DND-41 (cell line): ENCODE measurements at regions not wholly inside any gene's neighbourhood (a gene's known extent, or its start where the extent isn't known, plus 50 kb on each side); places are given as distances from the start of the nearest gene placed in this dataset.

Experiments used
- ATAC-seq: fragments of 200-7000 bp; cut with Tn5 transposase; 3 replicates; pipeline ENCODE4 v1.9.1; 2021; ENCODE audit warnings: low read depth; ENCODE audit not compliant: insufficient read depth
- DNase-seq: peaks from one replicate; pipeline ENCODE4 v3.0.0-alpha.2; 2020
- H2AFZ ChIP-seq: 2 replicates; pipeline ENCODE4 v1.6.0; 2012; ENCODE audit warnings: low read depth, low read length
- H3K27ac ChIP-seq: 2 replicates; pipeline ENCODE4 v1.5.1; 2012; ENCODE audit warnings: low read length, inconsistent platforms
- H3K27me3 ChIP-seq: fragments of 200-600 bp; sonication (generic); 2 replicates; pipeline ENCODE4 v1.6.0; 2012; ENCODE audit warnings: low read length, mild to moderate bottlenecking, inconsistent platforms; ENCODE audit not compliant: insufficient read depth, poor library complexity
- H3K36me3 ChIP-seq: 2 replicates; pipeline ENCODE4 v1.5.1; 2012; ENCODE audit warnings: low read length, inconsistent platforms; ENCODE audit not compliant: insufficient read depth
- H3K4me1 ChIP-seq: 2 replicates; pipeline ENCODE4 v1.5.1; 2012; ENCODE audit warnings: mild to moderate bottlenecking, low read length; ENCODE audit not compliant: insufficient read depth
- H3K4me2 ChIP-seq: 2 replicates; pipeline ENCODE4 v1.6.0; 2012; ENCODE audit warnings: mild to moderate bottlenecking, moderate library complexity, low read length, inconsistent platforms; ENCODE audit not compliant: insufficient read depth
- H3K4me3 ChIP-seq, 2 experiments: fragments of 200-600 bp in 1 of 2; shearing (Covaris generic) in 1 of 2; 2 replicates each; pipeline ENCODE4 v1.5.1; 2012 to 2016; ENCODE audit warnings: inconsistent platforms in 2 of 2, low read length in 2 of 2, mild to moderate bottlenecking in 2 of 2, low read depth in 1 of 2, moderate library complexity in 1 of 2
- H3K79me2 ChIP-seq: 2 replicates; pipeline ENCODE4 v1.6.0; 2012; ENCODE audit warnings: low read length, inconsistent platforms; ENCODE audit not compliant: insufficient read depth
- H3K9ac ChIP-seq: 2 replicates; pipeline ENCODE4 v1.6.0; 2012; ENCODE audit warnings: low read depth, mild to moderate bottlenecking, inconsistent platforms, low read length, moderate library complexity
- H3K9me3 ChIP-seq: 2 replicates; pipeline ENCODE4 v1.5.1; 2012; ENCODE audit warnings: low read length, moderate library complexity, mild to moderate bottlenecking, inconsistent platforms; ENCODE audit not compliant: insufficient read depth, severe bottlenecking
- H4K20me1 ChIP-seq: 2 replicates; pipeline ENCODE4 v1.6.0; 2012; ENCODE audit warnings: low read length; ENCODE audit not compliant: insufficient read depth
- CTCF ChIP-seq: IDR thresholded peaks from 2 replicates; pipeline ENCODE4 v1.5.1; 2012; ENCODE audit warnings: borderline replicate concordance, low read length, moderate library complexity, mild to moderate bottlenecking; ENCODE audit not compliant: poor library complexity, severe bottlenecking; ENCODE audit errors: extremely low read depth
- EZH2 ChIP-seq: IDR thresholded peaks from 3 replicates; pipeline ENCODE4 v1.6.1; 2012; ENCODE audit warnings: borderline replicate concordance, low read depth, mild to moderate bottlenecking, moderate library complexity, low read length, inconsistent platforms; ENCODE audit not compliant: severe bottlenecking

GRCh38 chr10:31197886-31198285 is 121.1 kb upstream of the ZEB1 start:
- H4K20me1 ChIP-seq, result no peaks in the 10 kb centered on the region; the same call in 1 of the 2 replicates
- H3K9me3 ChIP-seq, result no peaks in the 10 kb centered on the region
- no peak overlapping the region for H2AFZ ChIP-seq
- no peak overlapping the region for H3K4me2 ChIP-seq
- no peaks in the 10 kb centered on the region for H3K27me3 ChIP-seq
- H3K36me3 ChIP-seq, result peaks cover 77% of the 10 kb centered on the region
- peaks cover 92% of the 10 kb centered on the region for H3K79me2 ChIP-seq
- DNase-seq, result no peak
- H3K9ac ChIP-seq, result no peak overlapping the region
- no peak overlapping the region for H3K4me3 ChIP-seq
- no peak for ATAC-seq
- H3K4me1 ChIP-seq, result no peaks in the 10 kb centered on the region; the same call in 1 of the 2 replicates
- no peak overlapping the region for H3K27ac ChIP-seq
- no peak for TF ChIP-seq EZH2
- TF ChIP-seq CTCF, result no peak

GRCh38 chr10:31204090-31204489 is 114.9 kb upstream of the ZEB1 start:
- no peak overlapping the region for H3K27ac ChIP-seq
- H2AFZ ChIP-seq, result no peak overlapping the region
- DNase-seq (no peak), ATAC-seq (no peak)
- no peaks in the 10 kb centered on the region for H3K27me3 ChIP-seq
- no peak overlapping the region for H3K9ac ChIP-seq
- no peaks in the 10 kb centered on the region for H3K4me1 ChIP-seq
- H3K36me3 ChIP-seq, result peaks cover 93% of the 10 kb centered on the region
- H3K4me2 ChIP-seq, result no peak overlapping the region
- peaks cover 73% of the 10 kb centered on the region for H3K79me2 ChIP-seq
- H4K20me1 ChIP-seq, result no peaks in the 10 kb centered on the region
- TF ChIP-seq CTCF (no peak), EZH2 (no peak)
- H3K4me3 ChIP-seq, result no peak overlapping the region
- no peaks in the 10 kb centered on the region for H3K9me3 ChIP-seq

- Histone ChIP-seq H2AFZ (no peak overlapping the region), H3K4me2 (no peak overlapping the region), H3K4me1 (no peaks in the 10 kb centered on the region), H3K79me2 (peaks cover 39% of the 10 kb centered on the region), H3K9ac (no peak overlapping the region), H3K27ac (no peak overlapping the region), H4K20me1 (no peaks in the 10 kb centered on the region), H3K36me3 (peaks cover 86% of the 10 kb centered on the region), H3K4me3 (no peak overlapping the region), H3K27me3 (no peaks in the 10 kb centered on the region), H3K9me3 (no peaks in the 10 kb centered on the region)
- TF ChIP-seq EZH2 (no peak), CTCF (no peak)
- no peak for ATAC-seq
- DNase-seq, result no peak
Observed at GRCh38 chr10:31207636-31208035, 111.4 kb upstream of the ZEB1 start.

- Histone ChIP-seq H3K4me2 (no peak overlapping the region), H3K36me3 (peaks cover 86% of the 10 kb centered on the region), H3K27ac (no peak overlapping the region), H3K79me2 (peaks cover 21% of the 10 kb centered on the region), H3K27me3 (no peaks in the 10 kb centered on the region), H2AFZ (no peak overlapping the region), H3K4me1 (no peaks in the 10 kb centered on the region), H4K20me1 (no peaks in the 10 kb centered on the region), H3K4me3 (no peak overlapping the region), H3K9ac (no peak overlapping the region), H3K9me3 (no peaks in the 10 kb centered on the region)
- TF ChIP-seq CTCF (no peak), EZH2 (no peak)
- DNase-seq (no peak), ATAC-seq (no peak)
Observed at GRCh38 chr10:31209478-31209877, 109.5 kb upstream of the ZEB1 start.
